AG08395 (cell line): ENCODE measurements at regions not wholly inside any gene's neighbourhood (a gene's known extent, or its start where the extent isn't known, plus 50 kb on each side); places are given as distances from the start of the nearest gene placed in this dataset.

ENCODE experiments used
- DNase-seq: peaks from one replicate; pipeline ENCODE4 v3.0.0; 2012; ENCODE audit warnings: mixed read lengths, low spot score

- no peak for DNase-seq
Measured at GRCh38 chr11:8799273-8799672, 111.7 kb upstream of the AKIP1 start.

- DNase-seq: no peak
Measured at GRCh38 chr11:8800520-8801110, 110.4 kb upstream of the AKIP1 start.

- DNase-seq: no peak
Measured at GRCh38 chr11:8801121-8801520, 109.9 kb upstream of the AKIP1 start.

- no peak for DNase-seq
Measured at GRCh38 chr11:8802251-8802650, 108.7 kb upstream of the AKIP1 start.

- no peak for DNase-seq
Measured at GRCh38 chr11:8803973-8804372, 107.0 kb upstream of the AKIP1 start.

GRCh38 chr11:8805296-8805695 is 105.7 kb upstream of the AKIP1 start:
- no peak for DNase-seq

GRCh38 chr11:8806974-8807373 is 104.0 kb upstream of the AKIP1 start:
- no peak for DNase-seq

GRCh38 chr11:8807544-8808225 is 103.3 kb upstream of the AKIP1 start:
- DNase-seq: peak; percentile 79

- DNase-seq: no peak
Measured at GRCh38 chr11:8808226-8808585, 102.8 kb upstream of the AKIP1 start.

GRCh38 chr11:8809241-8809938 is 101.6 kb upstream of the AKIP1 start:
- DNase-seq: no peak

- no peak for DNase-seq
Measured at GRCh38 chr11:8809939-8810539, 101.0 kb upstream of the AKIP1 start.

- peak; percentile 89 for DNase-seq
Measured at GRCh38 chr11:8810540-8811301, 100.3 kb upstream of the AKIP1 start.

GRCh38 chr11:8811571-8811970 is 99.4 kb upstream of the AKIP1 start:
- no peak for DNase-seq

GRCh38 chr11:8812438-8812837 is 98.6 kb upstream of the AKIP1 start:
- no peak for DNase-seq

GRCh38 chr11:8813658-8814057 is 97.3 kb upstream of the AKIP1 start:
- peak; percentile 90 for DNase-seq

- no peak for DNase-seq
Measured at GRCh38 chr11:8814209-8814922, 96.6 kb upstream of the AKIP1 start.

GRCh38 chr11:8814923-8815240 is 96.1 kb upstream of the AKIP1 start:
- DNase-seq: peak; percentile 51

- no peak for DNase-seq
Measured at GRCh38 chr11:8818421-8818820, 92.6 kb upstream of the AKIP1 start.

GRCh38 chr11:8820401-8820800 is 90.6 kb upstream of the AKIP1 start:
- DNase-seq: no peak

GRCh38 chr11:8822469-8822868 is 88.5 kb upstream of the AKIP1 start:
- DNase-seq: no peak

GRCh38 chr11:8823174-8823742 is 87.7 kb upstream of the AKIP1 start:
- DNase-seq: no peak
